ENCODE measurements at regions not wholly inside any gene's neighbourhood (a gene's known extent, or its start where the extent isn't known, plus 50 kb on each side); places are given as distances from the start of the nearest gene placed in this dataset.

DNA sequence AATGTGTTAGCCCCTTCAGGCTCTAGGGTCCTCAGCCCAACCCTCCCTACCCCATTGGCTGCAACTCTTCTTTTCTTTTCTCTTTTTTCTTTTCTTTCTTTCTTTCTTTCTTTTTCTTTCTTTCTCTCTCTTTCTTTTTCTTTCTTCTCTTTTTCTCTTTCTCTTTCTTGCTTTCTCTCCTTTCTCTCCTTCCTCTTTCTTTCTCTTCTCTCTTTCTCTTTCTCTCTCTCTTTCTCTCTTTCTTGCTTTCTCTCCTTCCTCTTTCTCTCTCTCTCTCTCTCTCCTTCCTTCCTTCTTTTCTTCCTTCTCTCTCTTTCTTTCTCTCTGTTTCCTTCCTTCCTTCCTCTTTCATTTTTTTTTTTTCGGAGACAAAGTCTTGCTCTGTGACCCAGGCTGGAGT, 458.9 kb downstream of the TYW1 start:
- H3K4me1 ChIP-seq (ENCODE audit: control insufficient read depth, insufficient read depth, low read length): no peaks in the 10 kb centered on the region
- H3K27me3 ChIP-seq (ENCODE audit: control insufficient read depth, insufficient read depth, low read length): no peaks in the 10 kb centered on the region
- H3K4me1 Mint-ChIP-seq: peaks cover 0 to 4% of the 10 kb centered on the region in 2 donors

GRCh38 chr7:67462781-67463191, 466.2 kb downstream of the TYW1 start:
- Histone ChIP-seq H3K4me3 (ENCODE audit: low read length) (no peak overlapping the region), H3K36me3 (ENCODE audit: control insufficient read depth, insufficient read depth, low read length) (no peaks in the 10 kb centered on the region), H3K4me1 (ENCODE audit: control insufficient read depth, insufficient read depth, low read length) (no peaks in the 10 kb centered on the region), H3K27me3 (ENCODE audit: control insufficient read depth, insufficient read depth, low read length) (no peaks in the 10 kb centered on the region), H3K27ac (ENCODE audit: low read length) (no peak overlapping the region), H3K9me3 (ENCODE audit: control insufficient read depth, insufficient read depth, low read length) (no peaks in the 10 kb centered on the region)
- H3K9me3 Mint-ChIP-seq: peaks cover 0 to 3% of the 10 kb centered on the region in 2 donors
- H3K4me1 Mint-ChIP-seq: no peaks in the 10 kb centered on the region
- no peaks in the 10 kb centered on the region for H3K36me3 Mint-ChIP-seq
- intact Hi-C loops (cut with micrococcal nuclease): no loop called here
- TF ChIP-seq, protein P1, sequence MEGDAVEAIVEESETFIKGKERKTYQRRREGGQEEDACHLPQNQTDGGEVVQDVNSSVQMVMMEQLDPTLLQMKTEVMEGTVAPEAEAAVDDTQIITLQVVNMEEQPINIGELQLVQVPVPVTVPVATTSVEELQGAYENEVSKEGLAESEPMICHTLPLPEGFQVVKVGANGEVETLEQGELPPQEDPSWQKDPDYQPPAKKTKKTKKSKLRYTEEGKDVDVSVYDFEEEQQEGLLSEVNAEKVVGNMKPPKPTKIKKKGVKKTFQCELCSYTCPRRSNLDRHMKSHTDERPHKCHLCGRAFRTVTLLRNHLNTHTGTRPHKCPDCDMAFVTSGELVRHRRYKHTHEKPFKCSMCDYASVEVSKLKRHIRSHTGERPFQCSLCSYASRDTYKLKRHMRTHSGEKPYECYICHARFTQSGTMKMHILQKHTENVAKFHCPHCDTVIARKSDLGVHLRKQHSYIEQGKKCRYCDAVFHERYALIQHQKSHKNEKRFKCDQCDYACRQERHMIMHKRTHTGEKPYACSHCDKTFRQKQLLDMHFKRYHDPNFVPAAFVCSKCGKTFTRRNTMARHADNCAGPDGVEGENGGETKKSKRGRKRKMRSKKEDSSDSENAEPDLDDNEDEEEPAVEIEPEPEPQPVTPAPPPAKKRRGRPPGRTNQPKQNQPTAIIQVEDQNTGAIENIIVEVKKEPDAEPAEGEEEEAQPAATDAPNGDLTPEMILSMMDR (IDR thresholded peaks at IDR 0.05): no peak
- no peaks in the 10 kb centered on the region for H3K27me3 Mint-ChIP-seq (ENCODE audit: low read depth in 2 of 2)
- no peak overlapping the region for H3K4me3 Mint-ChIP-seq
- H3K27ac Mint-ChIP-seq: no peak overlapping the region
- DNase-seq: no peak
- WGBS (ENCODE audit: insufficient coverage): 32% methylated on average over 9 of the region's 9 CpGs
- no peak for ATAC-seq

More for the DNA sequence above, 458.9 kb downstream of the TYW1 start:
- ATAC-seq (no peak), DNase-seq (no peak)
- peaks cover 3% of the 10 kb centered on the region in 2 donors for H3K9me3 Mint-ChIP-seq
- WGBS (ENCODE audit: insufficient coverage): 32% methylated on average over 1 of the region's 1 CpG
- no peak overlapping the region for H3K27ac ChIP-seq (ENCODE audit: low read length)
- TF ChIP-seq, protein P1 (IDR thresholded peaks at IDR 0.05): no peak
- H3K9me3 ChIP-seq (ENCODE audit: control insufficient read depth, insufficient read depth, low read length): no peaks in the 10 kb centered on the region
- no peaks in the 10 kb centered on the region for H3K36me3 Mint-ChIP-seq
- H3K27me3 Mint-ChIP-seq (ENCODE audit: low read depth in 2 of 2): no peaks in the 10 kb centered on the region
- intact Hi-C loops (cut with micrococcal nuclease): no loop called here
- H3K4me3 ChIP-seq (ENCODE audit: low read length): no peak overlapping the region
- no peaks in the 10 kb centered on the region for H3K36me3 ChIP-seq (ENCODE audit: control insufficient read depth, insufficient read depth, low read length)
- H3K27ac Mint-ChIP-seq: no peak overlapping the region
- no peak overlapping the region for H3K4me3 Mint-ChIP-seq

DNA sequence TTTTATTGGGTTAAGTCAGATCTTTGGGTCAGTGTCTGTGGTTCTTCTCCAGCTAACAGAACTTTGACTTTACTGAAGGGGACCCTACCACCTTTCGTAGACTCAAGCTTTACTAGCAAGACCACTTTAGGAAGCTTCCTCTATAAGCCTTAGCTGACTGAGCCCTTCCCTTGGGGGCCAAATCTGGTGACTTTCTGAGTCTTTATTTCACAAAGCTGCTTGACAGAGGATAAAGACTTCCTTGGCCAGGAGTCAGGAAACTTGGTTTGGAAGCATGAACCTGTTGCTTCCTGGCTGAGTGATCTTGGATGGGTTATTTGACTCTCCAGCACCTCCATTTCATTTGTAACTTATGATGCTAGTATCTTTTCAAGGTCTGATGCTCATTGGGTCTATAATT, 466.7 kb downstream of the TYW1 start:
- Mint-ChIP-seq H3K4me3 (no peak overlapping the region), H3K27me3 (ENCODE audit: low read depth in 2 of 2) (no peaks in the 10 kb centered on the region), H3K9me3 (peaks cover under 1 to 3% of the 10 kb centered on the region in 2 donors), H3K27ac (no peak overlapping the region), H3K36me3 (no peaks in the 10 kb centered on the region), H3K4me1 (no peaks in the 10 kb centered on the region)
- no peaks in the 10 kb centered on the region for H3K27me3 ChIP-seq (ENCODE audit: control insufficient read depth, insufficient read depth, low read length)
- WGBS (ENCODE audit: insufficient coverage): 79% methylated on average over 1 of the region's 1 CpG
- DNase-seq: no peak
- no peak overlapping the region for H3K4me3 ChIP-seq (ENCODE audit: low read length)
- intact Hi-C loops (cut with micrococcal nuclease): no loop called here
- no peaks in the 10 kb centered on the region for H3K4me1 ChIP-seq (ENCODE audit: control insufficient read depth, insufficient read depth, low read length)
- no peaks in the 10 kb centered on the region for H3K36me3 ChIP-seq (ENCODE audit: control insufficient read depth, insufficient read depth, low read length)
- no peaks in the 10 kb centered on the region for H3K9me3 ChIP-seq (ENCODE audit: control insufficient read depth, insufficient read depth, low read length)
- TF ChIP-seq, protein P1 (IDR thresholded peaks at IDR 0.05): no peak
- H3K27ac ChIP-seq (ENCODE audit: low read length): no peak overlapping the region
- ATAC-seq: no peak

- H3K9me3 ChIP-seq (ENCODE audit: control insufficient read depth, insufficient read depth, low read length): no peaks in the 10 kb centered on the region
- Mint-ChIP-seq H3K27ac (no peak overlapping the region), H3K4me3 (no peak overlapping the region), H3K4me1 (no peaks in the 10 kb centered on the region), H3K27me3 (ENCODE audit: low read depth in 2 of 2) (no peaks in the 10 kb centered on the region), H3K9me3 (peaks cover 4 to 7% of the 10 kb centered on the region in 2 donors), H3K36me3 (no peaks in the 10 kb centered on the region)
- H3K4me3 ChIP-seq (ENCODE audit: low read length): no peak overlapping the region
- TF ChIP-seq, protein P1 (IDR thresholded peaks at IDR 0.05): no peak
- ATAC-seq (no peak), DNase-seq (no peak)
- no peak overlapping the region for H3K27ac ChIP-seq (ENCODE audit: low read length)
- intact Hi-C loops (cut with micrococcal nuclease): no loop called here
- WGBS (ENCODE audit: insufficient coverage): 85% methylated on average over 1 of the region's 1 CpG
- no peaks in the 10 kb centered on the region for H3K4me1 ChIP-seq (ENCODE audit: control insufficient read depth, insufficient read depth, low read length)
- H3K36me3 ChIP-seq (ENCODE audit: control insufficient read depth, insufficient read depth, low read length): no peaks in the 10 kb centered on the region
- no peaks in the 10 kb centered on the region for H3K27me3 ChIP-seq (ENCODE audit: control insufficient read depth, insufficient read depth, low read length)
These were observed 467.4 kb downstream of the TYW1 start for GRCh38 chr7:67463983-67464382.

Measured in natural killer cell (primary cell).